ENCODE measurements at regions not wholly inside any gene's neighbourhood (a gene's known extent, or its start where the extent isn't known, plus 50 kb on each side); places are given as distances from the start of the nearest gene placed in this dataset.

DNA sequence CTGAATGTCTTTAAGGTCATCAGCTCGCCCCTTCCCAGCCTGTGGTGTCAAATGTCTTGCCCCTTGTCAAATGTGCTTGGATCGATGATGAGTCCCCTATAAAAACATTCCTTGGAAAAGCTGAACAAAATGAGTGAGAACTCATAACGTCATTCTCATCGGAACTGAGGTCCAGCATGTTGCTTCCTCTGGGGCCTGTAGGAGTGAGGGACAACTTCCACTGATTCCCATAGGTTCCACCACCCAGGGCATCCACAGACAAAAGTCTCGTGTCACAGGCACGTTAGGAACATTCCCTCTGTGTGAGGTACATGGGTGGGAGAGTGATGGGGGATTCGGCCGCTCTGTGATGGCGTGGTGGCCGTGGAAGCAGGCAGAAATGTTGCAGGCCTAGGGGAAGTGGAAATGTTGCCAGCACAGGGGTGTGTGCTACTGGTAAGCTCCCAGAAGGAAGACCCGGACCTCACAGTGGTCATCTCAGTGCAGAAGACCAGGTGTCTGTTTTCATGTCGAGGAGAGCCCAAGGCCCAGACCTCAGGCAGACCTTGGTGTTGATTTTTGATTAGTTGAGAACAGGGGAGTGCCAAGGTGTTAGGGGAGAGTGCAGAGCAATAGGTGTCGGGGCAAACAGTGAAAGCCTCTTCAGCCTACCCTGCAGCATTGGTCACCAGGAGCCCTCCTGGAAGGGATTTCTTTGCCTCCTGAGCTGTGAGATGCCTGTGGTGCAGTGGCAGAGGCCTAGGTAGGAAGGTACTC, 96.8 kb downstream of the SNRPN start:
- DNase-seq = no peak

DNA sequence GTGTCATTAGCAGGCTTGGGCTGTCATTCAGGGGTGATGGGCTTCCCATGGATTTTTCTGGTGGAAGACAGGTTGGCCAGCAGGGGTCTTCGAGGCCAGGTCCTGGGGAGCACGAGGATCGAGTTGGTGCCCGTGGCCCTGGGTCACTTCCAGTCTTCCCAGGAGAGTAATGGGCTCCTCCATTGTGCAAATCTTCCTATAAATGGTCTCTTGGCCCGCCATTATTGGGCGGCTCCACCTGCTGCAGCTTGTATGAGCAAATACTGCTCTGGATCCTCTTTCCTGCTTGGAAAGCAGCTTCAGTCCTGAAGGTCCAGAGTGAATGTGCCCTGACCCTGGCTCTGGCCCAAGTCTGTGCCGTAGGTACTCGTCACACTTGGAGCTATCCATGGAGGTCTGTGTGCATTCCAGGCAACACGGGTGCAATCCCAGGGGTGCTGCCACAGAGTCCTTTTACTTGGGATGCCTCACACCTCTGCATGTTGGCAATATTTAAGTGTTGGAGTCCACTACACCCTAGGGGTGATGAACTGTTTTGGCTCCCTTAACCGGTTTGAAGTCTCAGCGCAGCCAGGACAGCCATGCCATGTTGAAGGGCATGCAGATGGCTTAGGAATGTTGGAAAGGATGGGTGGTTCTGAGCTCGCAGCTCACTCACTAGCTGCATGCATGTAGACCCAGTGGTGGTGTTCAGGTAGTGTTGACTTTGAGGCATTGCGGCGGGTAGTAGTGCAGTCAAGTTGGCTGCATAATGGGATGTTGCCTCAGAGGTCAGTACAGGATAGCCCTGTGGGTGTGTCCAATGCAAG, 97.6 kb downstream of the SNRPN start:
- DNase-seq = no peak

GRCh38 chr15:25053000-25053815, 98.4 kb downstream of the SNRPN start:
- DNase-seq = no peak

GRCh38 chr15:25054329-25054728, 99.5 kb downstream of the SNRPN start:
- DNase-seq = no peak

DNA sequence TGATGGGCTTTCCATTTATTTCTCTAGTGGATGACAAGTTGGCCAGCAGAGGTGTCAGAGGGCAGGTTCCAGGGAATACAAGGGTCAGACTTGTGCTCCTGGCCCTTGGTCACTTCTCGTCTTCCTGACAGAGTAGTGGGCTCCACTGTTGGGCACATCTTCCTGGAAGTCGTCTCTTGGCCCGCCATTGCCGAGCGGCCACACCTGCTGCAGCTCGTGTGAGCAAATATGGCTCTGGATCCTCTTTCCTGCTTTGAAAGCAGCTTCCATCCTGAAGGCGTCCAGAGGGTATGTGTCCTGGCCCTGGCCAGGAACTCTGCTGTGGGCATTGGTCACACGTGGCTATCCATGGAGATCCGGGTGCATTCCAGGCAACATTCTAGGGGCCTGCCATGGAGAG, 100.2 kb downstream of the SNRPN start:
- no peak for DNase-seq

- no peak for DNase-seq
Observed at GRCh38 chr15:25055356-25056068, 100.7 kb downstream of the SNRPN start.

DNA sequence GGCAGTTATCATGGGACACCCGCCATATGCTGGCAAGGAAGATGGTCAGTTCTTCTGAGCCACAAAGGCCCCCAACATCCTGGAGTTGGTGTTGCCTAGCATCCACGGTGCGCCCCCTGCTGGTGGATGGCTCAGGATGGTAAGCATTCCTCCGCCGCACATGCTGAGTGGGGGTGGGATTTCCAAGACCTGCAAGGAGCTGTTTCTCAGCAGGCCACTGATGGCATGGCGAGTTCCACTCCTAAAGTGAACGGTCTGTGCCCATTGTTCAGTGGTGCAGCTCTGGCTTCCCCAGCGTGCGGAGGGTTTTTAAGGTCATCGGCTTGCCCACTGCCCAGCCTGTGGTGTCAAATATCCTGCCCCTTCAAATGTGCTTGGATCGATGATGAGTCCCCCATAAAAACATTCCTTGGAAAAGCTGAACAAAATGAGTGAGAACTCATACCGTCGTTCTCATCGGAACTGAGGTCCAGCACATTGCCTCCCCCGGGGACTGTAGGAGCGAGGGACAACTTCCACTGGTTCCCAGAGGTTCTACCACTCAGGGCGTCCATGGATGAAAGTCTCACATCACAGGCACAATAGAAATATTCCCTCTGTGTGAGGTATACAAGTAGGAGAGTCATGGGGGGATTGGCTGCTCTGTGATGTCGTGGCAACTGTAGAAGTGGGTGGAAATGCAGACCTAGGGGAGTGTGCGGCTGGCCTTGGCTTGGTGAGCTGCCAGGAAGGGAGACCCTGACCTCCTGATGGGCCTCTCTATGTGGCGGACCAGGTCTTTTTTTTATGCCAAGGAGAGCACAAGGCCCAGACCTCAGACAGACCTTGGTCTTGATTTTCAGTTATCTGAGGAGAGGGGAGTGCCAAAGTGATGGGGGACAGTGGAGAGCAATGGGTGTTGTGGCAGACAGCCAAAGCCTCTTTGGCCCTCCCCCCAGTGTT, 102.0 kb downstream of the SNRPN start:
- DNase-seq = no peak

GRCh38 chr15:25057574-25057973, 102.8 kb downstream of the SNRPN start:
- no peak for DNase-seq

DNA sequence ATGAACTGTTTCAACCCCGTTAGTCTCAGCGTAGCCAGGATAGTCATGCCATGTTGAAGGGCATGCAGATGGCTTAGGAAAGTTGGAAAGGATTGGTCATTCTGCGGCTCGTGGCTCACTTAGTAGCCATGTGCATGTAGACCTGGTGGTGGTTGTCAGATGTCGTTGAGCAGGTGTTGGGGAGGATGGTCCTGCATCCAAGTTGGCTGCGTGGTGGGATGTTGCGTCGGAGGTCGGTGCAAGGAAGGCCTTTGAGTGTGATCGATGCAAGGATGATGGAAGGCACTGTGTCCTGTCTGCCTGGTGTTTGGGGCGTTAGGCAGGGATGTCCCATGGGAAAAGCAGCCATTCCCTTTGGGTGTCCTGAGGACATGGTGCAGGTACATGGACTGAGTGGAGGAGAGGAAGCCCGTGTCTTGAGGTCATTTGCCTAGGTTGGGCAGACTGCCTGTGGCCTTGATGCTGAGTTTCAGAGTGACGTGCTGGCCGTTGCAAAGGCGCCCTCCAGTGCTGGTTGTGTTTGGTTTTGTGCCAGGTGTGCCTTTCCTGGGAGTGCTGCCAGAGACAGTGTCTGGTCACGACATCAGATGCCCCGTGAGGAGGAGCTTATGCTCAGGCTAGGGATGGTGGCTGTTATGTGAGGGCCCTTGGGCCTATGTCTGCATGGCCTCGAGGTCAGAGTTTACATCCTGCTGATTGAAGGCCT, 103.4 kb downstream of the SNRPN start:
- DNase-seq = no peak

GRCh38 chr15:25059698-25060471, 105.1 kb downstream of the SNRPN start:
- no peak for DNase-seq

GRCh38 chr15:25060472-25060803, 105.7 kb downstream of the SNRPN start:
- no peak for DNase-seq

GRCh38 chr15:25060996-25061620, 106.3 kb downstream of the SNRPN start:
- DNase-seq = no peak

GRCh38 chr15:25061808-25062550, 107.2 kb downstream of the SNRPN start:
- no peak for DNase-seq

GRCh38 chr15:25062551-25063430, 108.0 kb downstream of the SNRPN start:
- DNase-seq = no peak

DNA sequence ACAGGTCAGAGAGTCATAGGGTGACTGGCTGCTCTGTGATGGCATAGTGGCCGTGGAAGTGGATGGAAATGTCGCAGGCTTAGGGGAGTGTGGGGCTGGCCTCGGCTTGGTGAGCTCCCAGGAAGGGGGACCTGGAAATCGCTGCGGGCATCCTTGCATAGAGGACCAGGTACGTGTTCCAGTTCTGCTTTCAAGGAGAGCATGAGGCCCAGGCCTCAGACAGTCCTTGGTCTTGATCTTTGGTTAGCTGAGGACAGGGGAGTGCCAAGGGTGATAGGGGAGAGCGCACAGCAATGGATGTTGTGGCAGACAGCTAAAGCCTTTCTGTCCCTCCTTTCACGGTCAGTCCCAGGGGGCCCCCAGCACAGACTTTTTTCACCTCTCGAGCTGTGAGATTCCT, 110.5 kb downstream of the SNRPN start:
- no peak for DNase-seq

GRCh38 chr15:25065876-25066275, 111.1 kb downstream of the SNRPN start:
- no peak for DNase-seq

- no peak for DNase-seq
Observed at GRCh38 chr15:25066708-25067107, 111.9 kb downstream of the SNRPN start.

Data from T-helper 2 cell (primary cell).